DND-41 (cell line): ENCODE measurements at regions not wholly inside any gene's neighbourhood (a gene's known extent, or its start where the extent isn't known, plus 50 kb on each side); places are given as distances from the start of the nearest gene placed in this dataset.

ENCODE experiments used
- ATAC-seq: fragments of 200-7000 bp; cut with Tn5 transposase; 3 replicates; pipeline ENCODE4 v1.9.1; 2021; ENCODE audit warnings: low read depth; ENCODE audit not compliant: insufficient read depth
- DNase-seq: peaks from one replicate; pipeline ENCODE4 v3.0.0-alpha.2; 2020
- H2AFZ ChIP-seq: 2 replicates; pipeline ENCODE4 v1.6.0; 2012; ENCODE audit warnings: low read depth, low read length
- H3K27ac ChIP-seq: 2 replicates; pipeline ENCODE4 v1.5.1; 2012; ENCODE audit warnings: low read length, inconsistent platforms
- H3K27me3 ChIP-seq: fragments of 200-600 bp; sonication (generic); 2 replicates; pipeline ENCODE4 v1.6.0; 2012; ENCODE audit warnings: low read length, mild to moderate bottlenecking, inconsistent platforms; ENCODE audit not compliant: insufficient read depth, poor library complexity
- H3K36me3 ChIP-seq: 2 replicates; pipeline ENCODE4 v1.5.1; 2012; ENCODE audit warnings: low read length, inconsistent platforms; ENCODE audit not compliant: insufficient read depth
- H3K4me1 ChIP-seq: 2 replicates; pipeline ENCODE4 v1.5.1; 2012; ENCODE audit warnings: mild to moderate bottlenecking, low read length; ENCODE audit not compliant: insufficient read depth
- H3K4me2 ChIP-seq: 2 replicates; pipeline ENCODE4 v1.6.0; 2012; ENCODE audit warnings: mild to moderate bottlenecking, moderate library complexity, low read length, inconsistent platforms; ENCODE audit not compliant: insufficient read depth
- H3K4me3 ChIP-seq, 2 experiments: fragments of 200-600 bp in 1 of 2; shearing (Covaris generic) in 1 of 2; 2 replicates each; pipeline ENCODE4 v1.5.1; 2012 to 2016; ENCODE audit warnings: inconsistent platforms in 2 of 2, low read length in 2 of 2, mild to moderate bottlenecking in 2 of 2, low read depth in 1 of 2, moderate library complexity in 1 of 2
- H3K79me2 ChIP-seq: 2 replicates; pipeline ENCODE4 v1.6.0; 2012; ENCODE audit warnings: low read length, inconsistent platforms; ENCODE audit not compliant: insufficient read depth
- H3K9ac ChIP-seq: 2 replicates; pipeline ENCODE4 v1.6.0; 2012; ENCODE audit warnings: low read depth, mild to moderate bottlenecking, inconsistent platforms, low read length, moderate library complexity
- H3K9me3 ChIP-seq: 2 replicates; pipeline ENCODE4 v1.5.1; 2012; ENCODE audit warnings: low read length, moderate library complexity, mild to moderate bottlenecking, inconsistent platforms; ENCODE audit not compliant: insufficient read depth, severe bottlenecking
- H4K20me1 ChIP-seq: 2 replicates; pipeline ENCODE4 v1.6.0; 2012; ENCODE audit warnings: low read length; ENCODE audit not compliant: insufficient read depth
- CTCF ChIP-seq: IDR thresholded peaks from 2 replicates; pipeline ENCODE4 v1.5.1; 2012; ENCODE audit warnings: borderline replicate concordance, low read length, moderate library complexity, mild to moderate bottlenecking; ENCODE audit not compliant: poor library complexity, severe bottlenecking; ENCODE audit errors: extremely low read depth
- EZH2 ChIP-seq: IDR thresholded peaks from 3 replicates; pipeline ENCODE4 v1.6.1; 2012; ENCODE audit warnings: borderline replicate concordance, low read depth, mild to moderate bottlenecking, moderate library complexity, low read length, inconsistent platforms; ENCODE audit not compliant: severe bottlenecking

- H3K4me2 ChIP-seq, result no peak overlapping the region
- no peaks in the 10 kb centered on the region for H3K9me3 ChIP-seq
- TF ChIP-seq CTCF (no peak), EZH2 (no peak)
- no peak overlapping the region for H3K27ac ChIP-seq
- ATAC-seq (no peak), DNase-seq (no peak)
- H3K4me1 ChIP-seq, result no peaks in the 10 kb centered on the region
- no peaks in the 10 kb centered on the region for H3K36me3 ChIP-seq
- no peaks in the 10 kb centered on the region for H4K20me1 ChIP-seq
- no peaks in the 10 kb centered on the region for H3K79me2 ChIP-seq
- no peak overlapping the region for H3K9ac ChIP-seq
- H3K4me3 ChIP-seq, result no peak overlapping the region
- H3K27me3 ChIP-seq, result no peaks in the 10 kb centered on the region
- H2AFZ ChIP-seq, result no peak overlapping the region
Observed at GRCh38 chr3:31350307-31350706, 182.4 kb upstream of the STT3B start.

- ATAC-seq, result no peak
Observed at GRCh38 chr3:31352331-31352730, 180.4 kb upstream of the STT3B start.

GRCh38 chr3:31353166-31353565 is 179.6 kb upstream of the STT3B start:
- TF ChIP-seq EZH2, result no peak
- TF ChIP-seq CTCF, result no peak
- H3K9me3 ChIP-seq, result peaks cover 9% of the 10 kb centered on the region
- no peaks in the 10 kb centered on the region for H3K4me1 ChIP-seq
- H3K4me3 ChIP-seq, result no peak overlapping the region
- H3K4me2 ChIP-seq, result no peak overlapping the region
- DNase-seq (no peak), ATAC-seq (no peak)
- no peak overlapping the region for H3K9ac ChIP-seq
- H2AFZ ChIP-seq, result no peak overlapping the region
- peaks cover 2% of the 10 kb centered on the region; the same call in 1 of the 2 replicates for H3K36me3 ChIP-seq
- no peaks in the 10 kb centered on the region for H4K20me1 ChIP-seq
- H3K27ac ChIP-seq, result no peak overlapping the region
- no peaks in the 10 kb centered on the region for H3K27me3 ChIP-seq
- H3K79me2 ChIP-seq, result no peaks in the 10 kb centered on the region

More at GRCh38 chr3:31352331-31352730, 180.4 kb upstream of the STT3B start:
- Histone ChIP-seq H3K79me2 (no peaks in the 10 kb centered on the region), H3K9me3 (peaks cover 9% of the 10 kb centered on the region), H4K20me1 (no peaks in the 10 kb centered on the region), H3K9ac (no peak overlapping the region), H3K4me1 (no peaks in the 10 kb centered on the region), H3K36me3 (peaks cover 2% of the 10 kb centered on the region; the same call in 1 of the 2 replicates), H3K4me2 (no peak overlapping the region), H2AFZ (no peak overlapping the region), H3K27ac (no peak overlapping the region), H3K4me3 (no peak overlapping the region), H3K27me3 (no peaks in the 10 kb centered on the region)
- no peak for TF ChIP-seq CTCF
- TF ChIP-seq EZH2, result no peak
- DNase-seq, result no peak

- ATAC-seq (no peak), DNase-seq (no peak)
- Histone ChIP-seq H3K27ac (no peak overlapping the region), H3K4me3 (no peak overlapping the region), H4K20me1 (no peaks in the 10 kb centered on the region), H3K36me3 (peaks cover 2% of the 10 kb centered on the region; the same call in 1 of the 2 replicates), H3K4me1 (no peaks in the 10 kb centered on the region), H3K79me2 (no peaks in the 10 kb centered on the region), H3K4me2 (no peak overlapping the region), H3K27me3 (no peaks in the 10 kb centered on the region), H2AFZ (no peak overlapping the region), H3K9ac (no peak overlapping the region), H3K9me3 (peaks cover 9% of the 10 kb centered on the region)
- no peak for TF ChIP-seq EZH2
- no peak for TF ChIP-seq CTCF
Observed at GRCh38 chr3:31354373-31354772, 178.4 kb upstream of the STT3B start.
